H1 (cell line): ENCODE measurements at regions not wholly inside any gene's neighbourhood (a gene's known extent, or its start where the extent isn't known, plus 50 kb on each side); places are given as distances from the start of the nearest gene placed in this dataset.

Source experiments
- CHD1 ChIP-seq: IDR thresholded peaks from 2 replicates; pipeline ENCODE4 v1.6.1; 2012; ENCODE audit warnings: low read depth, low read length, improper control_type of control experiment
- CHD2 ChIP-seq: IDR thresholded peaks from 2 replicates; pipeline ENCODE4 v1.6.1; 2012; ENCODE audit warnings: low read length, improper control_type of control experiment
- CTCF ChIP-seq, 3 experiments: IDR thresholded peaks; 1 replicate in 2 of 3; 2 replicates in 1 of 3; pipeline versions ENCODE4 v1.5.1 to v1.6.1; 2011; ENCODE audit warnings: low read length in 3 of 3, mild to moderate bottlenecking in 3 of 3, inconsistent platforms in 2 of 3, low read depth in 1 of 3, moderate library complexity in 1 of 3; ENCODE audit not compliant: insufficient read depth in 1 of 3; ENCODE audit errors: control extremely low read depth in 1 of 3
- KDM1A ChIP-seq: fragments of 200-600, 300-600 bp; sonication (generic); IDR thresholded peaks from 2 replicates; pipeline ENCODE4 v1.7.1; 2016; ENCODE audit warnings: mild to moderate bottlenecking, low read length, borderline replicate concordance
- RXRA ChIP-seq: IDR thresholded peaks from 2 replicates; pipeline ENCODE4 v1.6.1; 2011; ENCODE audit warnings: low read depth, mild to moderate bottlenecking, low read length, moderate library complexity; ENCODE audit not compliant: insufficient read depth
- TAF1 ChIP-seq: IDR thresholded peaks from 2 replicates; pipeline ENCODE4 v1.6.1; 2011; ENCODE audit warnings: mild to moderate bottlenecking, low read depth, low read length
- TBP ChIP-seq: IDR thresholded peaks from 2 replicates; pipeline ENCODE4 v1.6.1; 2011; ENCODE audit warnings: low read depth, low read length, improper control_type of control experiment
- YY1 ChIP-seq: IDR thresholded peaks from 2 replicates; pipeline ENCODE4 v1.6.1; 2011; ENCODE audit warnings: low read depth, mild to moderate bottlenecking, low read length

- TF ChIP-seq TAF1 = no peak
- no peak for TF ChIP-seq YY1
- no peak for TF ChIP-seq CTCF (IDR thresholded peaks at IDR 0.05; ENCODE audit: control extremely low read depth in 1 of 3, insufficient read depth in 1 of 3, low read depth in 1 of 3, low read length in 3 of 3)
- no peak for TF ChIP-seq KDM1A
- no peak for TF ChIP-seq CHD1
- TF ChIP-seq RXRA = no peak
- no peak for TF ChIP-seq CHD2
- TF ChIP-seq TBP = no peak
Measured at GRCh38 chr7:156062286-156062685, 250.0 kb upstream of the SHH start (continued).
